Activated CD4-positive, alpha-beta T cell treated with anti-CD3 and anti-CD28 coated beads for 4 hours (primary cell): ENCODE measurements at regions not wholly inside any gene's neighbourhood (a gene's known extent, or its start where the extent isn't known, plus 50 kb on each side); places are given as distances from the start of the nearest gene placed in this dataset.

Source experiments
- DNase-seq, 2 donors: peaks; one replicate each; pipeline ENCODE4 v3.0.0-alpha.2; 2020

GRCh38 chr1:59094001-59094400 lies 202.9 kb upstream of the FGGY start:
- no peak for DNase-seq

GRCh38 chr1:59096501-59096900 lies 200.4 kb upstream of the FGGY start:
- no peak for DNase-seq

- DNase-seq: no peak
Measured at GRCh38 chr1:59098655-59099054, 198.2 kb upstream of the FGGY start.

GRCh38 chr1:59100708-59101374 lies 196.1 kb upstream of the FGGY start:
- no peak for DNase-seq

- no peak for DNase-seq
Measured at GRCh38 chr1:59101518-59101917, 195.4 kb upstream of the FGGY start.

GRCh38 chr1:59103457-59103856 lies 193.4 kb upstream of the FGGY start:
- DNase-seq: no peak

GRCh38 chr1:59104191-59104760 lies 192.6 kb upstream of the FGGY start:
- DNase-seq: no peak

GRCh38 chr1:59105548-59106507 lies 191.1 kb upstream of the FGGY start:
- no peak for DNase-seq

- DNase-seq: no peak
Measured at GRCh38 chr1:59107516-59107915, 189.4 kb upstream of the FGGY start.

GRCh38 chr1:59107916-59108315 lies 189.0 kb upstream of the FGGY start:
- no peak for DNase-seq

GRCh38 chr1:59108481-59109317 lies 188.2 kb upstream of the FGGY start:
- DNase-seq: no peak

GRCh38 chr1:59110271-59110670 lies 186.6 kb upstream of the FGGY start:
- no peak for DNase-seq

GRCh38 chr1:59113876-59114457 lies 182.9 kb upstream of the FGGY start:
- DNase-seq: no peak

GRCh38 chr1:59115865-59116264 lies 181.0 kb upstream of the FGGY start:
- no peak for DNase-seq

- DNase-seq: peak in 1 of 2 donors; percentile 4
Measured at GRCh38 chr1:59116920-59117542, 179.9 kb upstream of the FGGY start.

- no peak for DNase-seq
Measured at GRCh38 chr1:59122527-59122926, 174.4 kb upstream of the FGGY start.

GRCh38 chr1:59123081-59123681 lies 173.7 kb upstream of the FGGY start:
- DNase-seq: no peak

- DNase-seq: no peak
Measured at GRCh38 chr1:59124166-59124565, 172.7 kb upstream of the FGGY start.

- no peak for DNase-seq
Measured at GRCh38 chr1:59125154-59125553, 171.7 kb upstream of the FGGY start.

GRCh38 chr1:59125676-59126320 lies 171.1 kb upstream of the FGGY start:
- no peak for DNase-seq

GRCh38 chr1:59126366-59126765 lies 170.5 kb upstream of the FGGY start:
- DNase-seq: no peak
